HG03575 (cell line): ENCODE measurements at regions not wholly inside any gene's neighbourhood (a gene's known extent, or its start where the extent isn't known, plus 50 kb on each side); places are given as distances from the start of the nearest gene placed in this dataset.

Experiments used
- ATAC-seq: cut with Tn5 transposase; IDR thresholded peaks from one replicate; pipeline ENCODE4 v1.9.1; 2021; ENCODE audit not compliant: unreplicated experiment, insufficient number of reproducible peaks, low FRiP score; ENCODE audit errors: extremely low read depth

- ATAC-seq = no peak
Measured at GRCh38 chr15:54915380-54915779, 281.4 kb downstream of the RSL24D1 start.

GRCh38 chr15:54884312-54884711 lies 312.4 kb downstream of the RSL24D1 start:
- no peak for ATAC-seq

- no peak for ATAC-seq
Measured at GRCh38 chr15:54859982-54860381, 336.8 kb downstream of the RSL24D1 start.

- ATAC-seq = no peak
Measured at GRCh38 chr15:54854667-54855066, 342.1 kb downstream of the RSL24D1 start.

- ATAC-seq = no peak
Measured at GRCh38 chr15:54850101-54850500, 346.6 kb downstream of the RSL24D1 start.

- no peak for ATAC-seq
Measured at GRCh38 chr15:54843006-54843405, 353.7 kb downstream of the RSL24D1 start.

- ATAC-seq = no peak
Measured at GRCh38 chr15:54841701-54842305, 354.9 kb downstream of the RSL24D1 start.

- no peak for ATAC-seq
Measured at GRCh38 chr15:54840621-54841398, 355.9 kb downstream of the RSL24D1 start.

GRCh38 chr15:54839379-54839778 lies 357.4 kb downstream of the RSL24D1 start:
- no peak for ATAC-seq

GRCh38 chr15:54836052-54836795 lies 360.5 kb downstream of the RSL24D1 start:
- ATAC-seq = no peak

GRCh38 chr15:54829821-54830220 lies 366.9 kb downstream of the RSL24D1 start:
- ATAC-seq = no peak

GRCh38 chr15:54820811-54821210 lies 375.9 kb downstream of the RSL24D1 start:
- no peak for ATAC-seq

GRCh38 chr15:54820098-54820497 lies 376.6 kb downstream of the RSL24D1 start:
- no peak for ATAC-seq

GRCh38 chr15:54816401-54816800 lies 380.3 kb downstream of the RSL24D1 start:
- ATAC-seq = no peak

GRCh38 chr15:54815556-54815955 lies 381.2 kb downstream of the RSL24D1 start:
- ATAC-seq = no peak

GRCh38 chr15:54812383-54812782 lies 384.4 kb downstream of the RSL24D1 start:
- ATAC-seq = no peak

GRCh38 chr15:54810496-54810895 lies 386.2 kb downstream of the RSL24D1 start:
- ATAC-seq = no peak

- no peak for ATAC-seq
Measured at GRCh38 chr15:54810031-54810430, 386.7 kb downstream of the RSL24D1 start.

- ATAC-seq = no peak
Measured at GRCh38 chr15:54808321-54808720, 388.4 kb downstream of the RSL24D1 start.

- no peak for ATAC-seq
Measured at GRCh38 chr15:54803987-54804386, 392.8 kb downstream of the RSL24D1 start.
